ENCODE measurements at regions not wholly inside any gene's neighbourhood (a gene's known extent, or its start where the extent isn't known, plus 50 kb on each side); places are given as distances from the start of the nearest gene placed in this dataset.

DNA sequence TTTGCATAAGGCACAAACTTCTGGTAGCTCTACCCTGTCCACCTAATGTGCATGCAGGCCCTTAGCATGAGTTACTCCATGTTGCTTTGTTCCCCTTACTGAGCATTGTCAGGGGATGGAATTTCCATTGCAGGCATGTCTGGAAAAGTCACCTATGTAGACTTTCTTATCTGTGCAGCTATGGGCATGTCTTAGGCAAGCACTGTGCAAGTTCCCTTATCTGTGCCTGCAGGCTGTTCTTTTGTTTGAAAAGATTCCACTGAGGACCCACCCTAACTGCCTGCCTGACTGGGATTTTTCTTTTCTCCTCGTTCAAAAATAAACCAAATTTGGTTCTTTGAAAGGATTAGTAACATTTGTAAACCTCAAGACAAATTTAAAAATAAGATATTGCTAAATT, 587.0 kb downstream of the CDH18 start:
- Histone ChIP-seq H3K27me3 (ENCODE audit: control insufficient read depth, insufficient read depth, low read length) (no peaks in the 10 kb centered on the region), H3K4me3 (ENCODE audit: low read depth, low read length) (no peak overlapping the region), H3K36me3 (ENCODE audit: control insufficient read depth, insufficient read depth, low read length) (no peaks in the 10 kb centered on the region)
- TF ChIP-seq, protein P1, sequence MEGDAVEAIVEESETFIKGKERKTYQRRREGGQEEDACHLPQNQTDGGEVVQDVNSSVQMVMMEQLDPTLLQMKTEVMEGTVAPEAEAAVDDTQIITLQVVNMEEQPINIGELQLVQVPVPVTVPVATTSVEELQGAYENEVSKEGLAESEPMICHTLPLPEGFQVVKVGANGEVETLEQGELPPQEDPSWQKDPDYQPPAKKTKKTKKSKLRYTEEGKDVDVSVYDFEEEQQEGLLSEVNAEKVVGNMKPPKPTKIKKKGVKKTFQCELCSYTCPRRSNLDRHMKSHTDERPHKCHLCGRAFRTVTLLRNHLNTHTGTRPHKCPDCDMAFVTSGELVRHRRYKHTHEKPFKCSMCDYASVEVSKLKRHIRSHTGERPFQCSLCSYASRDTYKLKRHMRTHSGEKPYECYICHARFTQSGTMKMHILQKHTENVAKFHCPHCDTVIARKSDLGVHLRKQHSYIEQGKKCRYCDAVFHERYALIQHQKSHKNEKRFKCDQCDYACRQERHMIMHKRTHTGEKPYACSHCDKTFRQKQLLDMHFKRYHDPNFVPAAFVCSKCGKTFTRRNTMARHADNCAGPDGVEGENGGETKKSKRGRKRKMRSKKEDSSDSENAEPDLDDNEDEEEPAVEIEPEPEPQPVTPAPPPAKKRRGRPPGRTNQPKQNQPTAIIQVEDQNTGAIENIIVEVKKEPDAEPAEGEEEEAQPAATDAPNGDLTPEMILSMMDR (IDR thresholded peaks at IDR 0.05; ENCODE audit: insufficient read depth, low read length, poor library complexity, severe bottlenecking) = no peak
- DNase-seq (ENCODE audit: low read depth) = no peak

DNA sequence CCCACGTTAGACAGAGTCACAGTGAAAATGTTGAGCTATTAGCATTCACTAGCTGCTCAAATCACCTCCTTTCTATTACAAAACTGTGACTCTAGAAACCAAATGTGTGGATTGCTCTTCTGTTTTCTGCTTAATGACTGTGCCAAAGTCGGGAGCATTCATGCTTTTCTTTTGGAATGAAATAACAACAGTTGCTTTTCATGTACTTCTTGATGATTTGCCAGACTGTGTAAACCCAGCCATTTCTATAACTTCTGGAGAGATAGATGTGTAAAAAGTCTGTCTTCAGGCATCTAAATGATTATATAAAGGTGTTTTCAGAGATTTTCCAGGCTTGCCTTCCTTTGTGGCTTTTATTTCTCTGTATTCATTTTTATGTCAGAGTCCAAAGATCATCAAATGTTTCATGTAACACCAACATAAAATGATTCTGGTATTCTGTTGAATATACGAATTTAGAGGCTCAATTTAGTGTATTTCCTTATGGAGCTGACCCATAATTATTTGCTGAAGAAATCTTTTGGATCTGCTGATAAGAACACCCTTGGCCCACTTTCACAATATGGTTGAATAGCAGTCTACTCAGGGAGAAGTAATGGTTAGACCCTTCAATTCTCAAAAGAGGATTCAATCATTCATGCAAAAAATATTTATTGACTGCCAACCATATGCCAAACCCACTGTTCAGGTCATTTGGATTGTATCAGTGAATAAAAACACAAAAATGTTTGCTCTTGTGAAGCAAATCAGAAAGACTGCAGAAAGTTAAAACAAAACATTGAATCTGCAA, 581.2 kb downstream of the CDH18 start:
- Histone ChIP-seq H3K36me3 (ENCODE audit: control insufficient read depth, insufficient read depth, low read length) (no peaks in the 10 kb centered on the region), H3K27me3 (ENCODE audit: control insufficient read depth, insufficient read depth, low read length) (no peaks in the 10 kb centered on the region), H3K4me3 (ENCODE audit: low read depth, low read length) (no peak overlapping the region)
- no peak for DNase-seq (ENCODE audit: low read depth)
- TF ChIP-seq, protein P1 (IDR thresholded peaks at IDR 0.05; ENCODE audit: insufficient read depth, low read length, poor library complexity, severe bottlenecking) = no peak

DNA sequence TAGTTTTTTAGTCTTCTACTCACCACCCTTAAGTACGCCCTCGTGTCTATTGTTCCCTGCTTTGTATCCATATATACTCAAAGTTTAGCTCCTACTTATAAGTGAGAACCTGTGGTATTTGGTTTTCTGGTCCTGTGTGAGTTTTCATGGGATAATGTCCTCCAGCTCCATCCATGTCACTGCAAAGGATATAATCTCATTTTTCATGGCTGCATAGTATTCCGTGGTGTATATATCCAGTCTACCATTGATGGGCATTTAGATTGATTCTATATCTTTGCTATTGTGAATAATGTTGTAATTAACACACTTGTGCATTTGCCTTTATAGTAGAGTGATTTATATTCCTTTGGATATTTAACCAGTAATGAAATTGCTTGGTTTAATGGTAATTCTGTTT, 579.9 kb downstream of the CDH18 start:
- TF ChIP-seq, protein P1 (IDR thresholded peaks at IDR 0.05; ENCODE audit: insufficient read depth, low read length, poor library complexity, severe bottlenecking) = no peak
- no peaks in the 10 kb centered on the region for H3K36me3 ChIP-seq (ENCODE audit: control insufficient read depth, insufficient read depth, low read length)
- no peak overlapping the region for H3K4me3 ChIP-seq (ENCODE audit: low read depth, low read length)
- no peaks in the 10 kb centered on the region for H3K27me3 ChIP-seq (ENCODE audit: control insufficient read depth, insufficient read depth, low read length)
- no peak for DNase-seq (ENCODE audit: low read depth)

DNA sequence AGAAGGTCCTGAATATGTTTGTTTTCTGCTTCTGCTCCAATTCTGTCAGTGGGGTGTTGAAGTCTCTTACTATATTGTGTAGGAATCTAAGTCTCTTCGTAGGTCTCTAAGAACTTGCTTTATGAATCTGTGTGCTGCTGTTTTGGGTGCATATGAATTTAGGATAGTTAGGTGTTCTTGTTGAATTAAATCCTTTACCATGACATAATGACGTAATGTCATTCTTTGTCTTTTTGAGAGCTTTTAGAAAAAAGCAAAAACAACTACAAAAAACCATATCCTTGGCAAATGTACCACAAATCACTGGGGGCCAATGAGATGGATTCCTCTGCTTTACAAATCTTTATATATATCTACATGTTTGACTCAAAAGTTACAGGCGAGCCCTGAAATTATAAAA, 576.1 kb downstream of the CDH18 start:
- no peak overlapping the region for H3K4me3 ChIP-seq (ENCODE audit: low read depth, low read length)

More for the DNA sequence above, 576.1 kb downstream of the CDH18 start:
- TF ChIP-seq, protein P1 (IDR thresholded peaks at IDR 0.05; ENCODE audit: insufficient read depth, low read length, poor library complexity, severe bottlenecking) = no peak
- no peaks in the 10 kb centered on the region for H3K27me3 ChIP-seq (ENCODE audit: control insufficient read depth, insufficient read depth, low read length)
- no peak for DNase-seq (ENCODE audit: low read depth)
- no peaks in the 10 kb centered on the region for H3K36me3 ChIP-seq (ENCODE audit: control insufficient read depth, insufficient read depth, low read length)

Data from kidney epithelial cell (primary cell).